ENCODE measurements at regions not wholly inside any gene's neighbourhood (a gene's known extent, or its start where the extent isn't known, plus 50 kb on each side); places are given as distances from the start of the nearest gene placed in this dataset.

DNA sequence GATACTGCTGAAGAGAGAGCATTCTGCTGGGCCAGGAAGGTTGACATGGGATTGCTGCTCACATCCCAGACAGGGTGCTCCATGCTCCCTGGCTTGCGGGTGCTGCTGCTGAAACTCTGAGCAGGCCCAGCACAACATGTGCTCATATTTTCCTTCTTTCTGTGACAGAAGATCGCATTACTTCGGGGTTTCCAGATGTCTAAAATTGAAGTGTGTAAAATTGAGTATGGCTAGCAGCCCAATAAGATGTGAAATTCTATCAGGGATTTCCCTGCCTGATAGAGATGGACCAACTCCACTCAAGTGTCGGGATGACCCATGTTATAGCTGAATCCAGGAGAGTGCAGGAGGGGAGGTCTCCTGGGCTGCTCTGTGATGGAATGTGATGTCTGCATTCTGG is 55.6 kb upstream of the KL start:
- intact Hi-C loops (cut with micrococcal nuclease) = no loop called here

DNA sequence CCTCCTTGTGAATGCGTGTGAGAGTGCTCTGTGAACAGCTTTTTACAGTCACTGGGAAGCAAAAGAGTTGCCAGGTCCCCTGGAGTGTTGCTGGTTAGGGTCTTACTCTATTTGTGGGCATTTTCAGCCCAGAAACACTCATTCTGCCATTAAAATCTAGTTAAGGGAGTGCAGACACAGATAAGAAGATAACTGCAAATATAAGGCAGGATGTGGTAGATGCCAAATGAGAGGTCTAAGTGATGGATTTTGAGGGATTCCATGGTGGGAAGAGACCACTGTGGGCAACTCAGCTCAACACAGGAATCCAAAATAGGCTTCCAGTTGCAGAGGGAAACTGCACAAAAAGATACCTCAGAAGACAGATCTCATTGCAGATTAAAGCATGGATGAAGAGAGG is 54.5 kb upstream of the KL start:
- intact Hi-C loops (cut with micrococcal nuclease) = no loop called here

GRCh38 chr13:32962342-32962741 is 53.9 kb upstream of the KL start:
- intact Hi-C loops (cut with micrococcal nuclease) = no loop called here

DNA sequence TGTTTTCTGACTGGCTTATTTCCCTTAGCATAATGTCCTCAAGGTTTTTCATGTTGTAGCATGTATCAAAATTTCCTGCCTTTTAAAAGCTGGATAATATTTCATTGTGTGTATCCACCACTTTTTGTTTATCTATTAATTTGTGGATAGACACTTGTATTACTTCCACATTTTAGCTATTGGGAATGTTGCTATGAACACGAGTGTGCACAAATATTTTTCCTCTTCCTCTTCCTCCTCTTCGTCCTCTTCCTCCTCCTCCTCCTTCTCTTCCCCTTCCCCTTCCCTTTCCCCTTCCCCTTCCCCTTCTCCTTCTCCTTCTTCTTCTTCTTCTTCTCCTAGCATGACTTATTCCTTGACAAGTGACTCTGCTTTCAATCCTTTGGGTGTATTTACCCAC is 51.2 kb upstream of the KL start:
- intact Hi-C loops (cut with micrococcal nuclease) = no loop called here
